Smooth muscle cell (in vitro differentiated cells): ENCODE measurements at regions not wholly inside any gene's neighbourhood (a gene's known extent, or its start where the extent isn't known, plus 50 kb on each side); places are given as distances from the start of the nearest gene placed in this dataset.

ENCODE experiments used
- DNase-seq: peaks from one replicate; lab custom pipeline; 2025; ENCODE audit not compliant: unreplicated experiment; lab: John Stamatoyannopoulos, UW
- H2AFZ ChIP-seq: fragments of 200-600 bp; sonication (generic); 2 replicates; pipeline ENCODE4 v1.6.0; 2016; ENCODE audit warnings: antibody characterized with exemption, low read depth, mild to moderate bottlenecking
- H3F3A ChIP-seq: fragments of 200-600 bp; sonication (generic); 2 replicates; pipeline ENCODE4 v1.6.0; 2017; ENCODE audit warnings: antibody characterized with exemption, low read depth
- H3K27ac ChIP-seq: fragments of 200-600 bp; sonication (generic); 2 replicates; pipeline ENCODE4 v1.5.1; 2016; ENCODE audit warnings: low read depth, mild to moderate bottlenecking
- H3K27me3 ChIP-seq: fragments of 200-600 bp; sonication (generic); 2 replicates; pipeline ENCODE4 v1.6.1; 2016; ENCODE audit warnings: low read depth, mild to moderate bottlenecking
- H3K36me3 ChIP-seq: fragments of 200-600 bp; sonication (generic); 2 replicates; pipeline ENCODE4 v1.5.1; 2016; ENCODE audit warnings: low read depth
- H3K4me1 ChIP-seq: fragments of 200-600 bp; sonication (generic); 2 replicates; pipeline ENCODE4 v1.5.1; 2016; ENCODE audit warnings: low read depth
- H3K4me2 ChIP-seq: fragments of 200-600 bp; sonication (generic); 2 replicates; pipeline ENCODE4 v1.6.0; 2016; ENCODE audit warnings: mild to moderate bottlenecking
- H3K4me3 ChIP-seq: fragments of 200-600 bp; sonication (generic); 2 replicates; pipeline ENCODE4 v1.5.1; 2016; ENCODE audit warnings: mild to moderate bottlenecking
- H3K79me2 ChIP-seq: fragments of 200-600 bp; sonication (generic); 2 replicates; pipeline ENCODE4 v1.6.0; 2016; ENCODE audit warnings: low read depth, mild to moderate bottlenecking
- H3K9ac ChIP-seq: fragments of 200-600 bp; sonication (generic); 2 replicates; pipeline ENCODE4 v1.6.0; 2016; ENCODE audit warnings: low read depth
- H3K9me3 ChIP-seq: fragments of 200-600 bp; sonication (generic); replicated peaks from 2 replicates; pipeline ENCODE4 v1.5.1; 2016; ENCODE audit warnings: low read depth
- H4K20me1 ChIP-seq: fragments of 200-600 bp; sonication (generic); 2 replicates; pipeline ENCODE4 v1.6.0; 2016; ENCODE audit warnings: low read depth
- CTCF ChIP-seq: fragments of 200-600 bp; sonication (generic); IDR thresholded peaks from 2 replicates; pipeline ENCODE4 v1.5.1; 2017; ENCODE audit warnings: borderline replicate concordance, mild to moderate bottlenecking, antibody characterized with exemption; ENCODE audit not compliant: insufficient read depth, poor library complexity, severe bottlenecking
- WGBS: methylation state at CpG from one replicate; pipeline ENCODE4 v1.1.7; 2016; ENCODE audit warnings: low lambda C conversion rate; 5-methylcytosine and 5-hydroxymethylcytosine counted together

GRCh38 chr6:167397712-167398111 is 72.8 kb downstream of the TTLL2 start:
- no peak overlapping the region for H3K9ac ChIP-seq
- H3K27ac ChIP-seq, result no peak overlapping the region
- no peak overlapping the region for H3K4me2 ChIP-seq

GRCh38 chr6:167398214-167399050 is 73.5 kb downstream of the TTLL2 start:
- no peak overlapping the region for H3K4me2 ChIP-seq
- 75% methylated on average over 14 of the region's 14 CpGs for WGBS
- no peaks in the 10 kb centered on the region for H3K4me1 ChIP-seq
- H3F3A ChIP-seq, result no peaks in the 10 kb centered on the region
- H3K36me3 ChIP-seq, result no peaks in the 10 kb centered on the region
- H3K27ac ChIP-seq, result no peak overlapping the region
- no peaks in the 10 kb centered on the region for H3K9me3 ChIP-seq
- no peak overlapping the region for H2AFZ ChIP-seq
- no peak overlapping the region for H3K4me3 ChIP-seq
- no peaks in the 10 kb centered on the region for H3K79me2 ChIP-seq
- no peak overlapping the region for H3K9ac ChIP-seq
- no peak for TF ChIP-seq CTCF
- H3K27me3 ChIP-seq, result no peaks in the 10 kb centered on the region
- no peak for DNase-seq
- H4K20me1 ChIP-seq, result no peaks in the 10 kb centered on the region

More at GRCh38 chr6:167397712-167398111, 72.8 kb downstream of the TTLL2 start:
- Histone ChIP-seq H3K9me3 (no peaks in the 10 kb centered on the region), H3K4me1 (no peaks in the 10 kb centered on the region), H3F3A (no peaks in the 10 kb centered on the region), H3K27me3 (no peaks in the 10 kb centered on the region), H3K36me3 (no peaks in the 10 kb centered on the region), H3K79me2 (no peaks in the 10 kb centered on the region), H4K20me1 (no peaks in the 10 kb centered on the region), H2AFZ (no peak overlapping the region), H3K4me3 (no peak overlapping the region)
- no peak for TF ChIP-seq CTCF
- no peak for DNase-seq
- WGBS, result 99% methylated on average over 6 of the region's 6 CpGs

- no peak for DNase-seq
- no peak overlapping the region for H3K27ac ChIP-seq
- WGBS, result 96% methylated on average over 6 of the region's 6 CpGs
Observed at GRCh38 chr6:167399051-167399387, 74.1 kb downstream of the TTLL2 start.

More at GRCh38 chr6:167399051-167399387, 74.1 kb downstream of the TTLL2 start:
- H4K20me1 ChIP-seq, result no peaks in the 10 kb centered on the region
- no peak overlapping the region for H3K4me3 ChIP-seq
- no peaks in the 10 kb centered on the region for H3K36me3 ChIP-seq
- no peak overlapping the region for H3K4me2 ChIP-seq
- H3K27me3 ChIP-seq, result no peaks in the 10 kb centered on the region
- no peak overlapping the region for H2AFZ ChIP-seq
- no peaks in the 10 kb centered on the region for H3K4me1 ChIP-seq
- no peak overlapping the region for H3K9ac ChIP-seq
- TF ChIP-seq CTCF, result no peak
- H3F3A ChIP-seq, result no peaks in the 10 kb centered on the region
- no peaks in the 10 kb centered on the region for H3K9me3 ChIP-seq
- no peaks in the 10 kb centered on the region for H3K79me2 ChIP-seq
